ENCODE measurements at regions not wholly inside any gene's neighbourhood (a gene's known extent, or its start where the extent isn't known, plus 50 kb on each side); places are given as distances from the start of the nearest gene placed in this dataset.

DNA sequence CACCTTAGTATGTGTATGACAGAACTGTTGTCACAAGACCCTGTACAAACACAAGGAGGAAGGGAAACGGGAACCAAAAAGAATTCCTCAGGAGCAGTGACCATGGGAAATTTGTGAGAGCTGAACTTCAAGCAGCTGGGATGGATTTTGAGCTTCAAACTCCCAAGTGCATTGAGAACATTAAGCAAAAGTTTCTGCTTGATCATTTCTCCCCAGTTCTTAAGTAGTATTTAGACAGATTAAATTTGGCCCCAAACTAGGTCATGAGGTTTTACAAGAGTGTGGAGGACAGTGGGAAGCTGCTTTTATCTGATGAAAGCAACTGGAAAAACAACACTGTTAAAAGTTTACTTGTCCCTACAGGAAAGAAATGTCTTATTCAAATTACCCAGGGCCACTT, 206.0 kb upstream of the DCN start:
- TF ChIP-seq POLR2A (IDR thresholded peaks at IDR 0.05), result no peak
- TF ChIP-seq, protein P1, sequence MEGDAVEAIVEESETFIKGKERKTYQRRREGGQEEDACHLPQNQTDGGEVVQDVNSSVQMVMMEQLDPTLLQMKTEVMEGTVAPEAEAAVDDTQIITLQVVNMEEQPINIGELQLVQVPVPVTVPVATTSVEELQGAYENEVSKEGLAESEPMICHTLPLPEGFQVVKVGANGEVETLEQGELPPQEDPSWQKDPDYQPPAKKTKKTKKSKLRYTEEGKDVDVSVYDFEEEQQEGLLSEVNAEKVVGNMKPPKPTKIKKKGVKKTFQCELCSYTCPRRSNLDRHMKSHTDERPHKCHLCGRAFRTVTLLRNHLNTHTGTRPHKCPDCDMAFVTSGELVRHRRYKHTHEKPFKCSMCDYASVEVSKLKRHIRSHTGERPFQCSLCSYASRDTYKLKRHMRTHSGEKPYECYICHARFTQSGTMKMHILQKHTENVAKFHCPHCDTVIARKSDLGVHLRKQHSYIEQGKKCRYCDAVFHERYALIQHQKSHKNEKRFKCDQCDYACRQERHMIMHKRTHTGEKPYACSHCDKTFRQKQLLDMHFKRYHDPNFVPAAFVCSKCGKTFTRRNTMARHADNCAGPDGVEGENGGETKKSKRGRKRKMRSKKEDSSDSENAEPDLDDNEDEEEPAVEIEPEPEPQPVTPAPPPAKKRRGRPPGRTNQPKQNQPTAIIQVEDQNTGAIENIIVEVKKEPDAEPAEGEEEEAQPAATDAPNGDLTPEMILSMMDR (IDR thresholded peaks at IDR 0.05), result no peak
